GM21717 (cell line): ENCODE measurements at regions not wholly inside any gene's neighbourhood (a gene's known extent, or its start where the extent isn't known, plus 50 kb on each side); places are given as distances from the start of the nearest gene placed in this dataset.

Source experiments
- ATAC-seq: cut with Tn5 transposase; IDR thresholded peaks from one replicate; pipeline ENCODE4 v1.9.1; 2021; ENCODE audit warnings: mild to moderate bottlenecking, moderate library complexity; ENCODE audit not compliant: unreplicated experiment

DNA sequence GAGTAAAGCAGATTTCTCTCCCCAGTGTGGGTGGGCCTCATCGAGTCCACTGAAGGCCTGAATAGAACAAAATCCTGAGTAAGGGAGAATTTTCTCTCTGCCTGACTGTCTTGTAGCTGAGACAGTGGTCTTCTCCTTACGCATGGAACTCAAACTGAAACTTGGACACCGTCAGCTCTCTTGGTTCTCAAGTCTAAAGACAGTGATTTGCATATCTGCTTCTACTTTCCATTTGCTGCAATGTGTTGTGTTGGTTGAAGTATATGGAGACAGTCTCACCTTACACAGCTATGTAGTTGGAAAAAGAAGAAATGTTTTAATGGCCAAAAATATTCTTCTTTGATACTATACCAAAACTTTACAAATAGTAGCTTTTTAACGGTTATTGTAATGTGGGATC, 160.2 kb upstream of the LMNTD1 start:
- ATAC-seq, result peak; percentile 99

DNA sequence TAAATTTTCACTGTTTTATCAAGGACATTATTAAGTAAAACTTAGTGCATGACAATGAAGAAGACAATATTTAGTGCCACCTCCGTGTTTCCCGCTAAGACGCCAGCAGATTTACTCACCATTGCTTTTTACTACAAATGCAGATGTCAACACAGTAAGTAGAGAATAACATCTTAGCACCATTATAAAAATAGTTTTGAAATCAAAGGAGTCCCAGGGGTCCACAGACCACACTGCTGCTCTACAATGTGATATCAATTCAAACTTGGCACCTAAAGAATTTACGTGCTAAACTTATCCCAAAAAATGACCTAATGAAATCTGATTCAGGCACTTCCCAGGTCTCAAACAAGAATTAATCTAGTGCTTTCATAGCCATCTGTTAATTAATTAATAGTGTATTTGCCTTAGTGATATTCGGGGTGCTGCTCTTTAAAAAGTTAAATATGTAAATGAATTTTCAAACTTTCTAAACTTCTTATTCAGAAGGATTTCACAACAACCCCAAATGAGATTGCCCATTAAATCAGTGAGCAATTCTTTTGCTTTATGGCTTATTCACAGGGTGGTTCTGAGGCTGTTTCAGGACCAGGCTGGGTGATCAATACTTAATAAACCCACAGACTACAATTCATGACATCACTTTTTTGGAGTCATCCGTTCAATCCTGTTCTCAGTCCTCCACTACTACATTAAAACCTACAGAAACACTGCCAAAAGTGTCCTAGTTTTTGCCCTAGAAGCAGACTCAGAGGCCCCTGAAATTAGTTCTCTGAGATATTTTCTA, 161.3 kb upstream of the LMNTD1 start:
- ATAC-seq, result no peak

DNA sequence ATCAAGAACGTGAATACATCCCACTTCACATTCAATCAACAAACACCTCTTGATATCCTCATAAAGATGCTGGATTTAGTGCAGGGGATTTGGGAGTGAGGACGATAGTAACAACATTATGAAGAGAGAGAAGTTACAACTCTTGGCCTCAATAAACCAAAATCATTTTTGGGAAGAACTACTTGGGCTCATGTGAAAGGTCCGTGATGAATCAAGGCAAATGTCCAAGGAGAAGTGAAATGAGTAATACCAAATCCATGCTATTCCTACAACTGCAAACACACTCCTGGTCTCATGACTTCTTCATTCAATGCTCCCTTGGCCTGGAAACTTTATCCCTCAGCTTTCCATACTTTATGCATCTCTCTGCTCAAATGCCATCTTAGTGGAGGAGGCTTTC, 162.0 kb upstream of the LMNTD1 start:
- ATAC-seq, result no peak

DNA sequence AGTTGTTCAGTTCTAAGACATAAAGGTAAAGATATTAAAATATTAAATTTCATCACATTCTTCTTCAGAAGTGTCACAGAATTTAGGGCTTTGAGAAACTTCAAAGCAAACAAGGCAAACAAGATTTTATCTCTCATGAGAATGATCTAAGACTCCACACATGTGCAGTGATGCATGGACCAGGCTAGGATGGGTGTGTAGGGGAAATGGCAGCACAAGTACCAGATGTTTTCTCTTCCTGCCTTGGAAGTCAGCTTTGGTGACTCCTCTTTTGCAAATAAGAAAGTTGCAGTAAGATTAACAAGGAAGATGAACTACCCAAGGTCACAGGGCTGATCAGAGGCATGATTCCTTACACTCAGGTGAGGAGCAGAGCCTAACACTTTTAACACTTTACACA, 163.8 kb upstream of the LMNTD1 start:
- ATAC-seq, result no peak

DNA sequence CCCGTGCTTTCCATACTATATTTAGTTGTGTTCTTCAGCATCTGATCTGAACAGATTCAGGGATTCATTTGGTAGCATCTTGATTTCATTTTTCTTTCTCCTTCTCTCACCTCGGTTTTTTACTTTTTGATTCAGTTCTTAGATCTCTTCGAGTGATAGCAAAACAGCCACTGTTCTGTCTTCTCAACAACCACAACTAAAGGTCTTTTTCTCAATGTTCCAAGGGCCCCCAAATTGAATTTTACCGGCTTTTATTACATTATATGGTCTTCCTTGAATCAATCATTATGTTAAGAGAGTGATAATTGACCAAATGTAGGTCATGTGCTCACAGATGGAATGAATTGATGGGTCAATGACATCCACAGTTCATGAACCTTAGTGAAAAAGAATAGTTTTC, 164.5 kb upstream of the LMNTD1 start:
- no peak for ATAC-seq

DNA sequence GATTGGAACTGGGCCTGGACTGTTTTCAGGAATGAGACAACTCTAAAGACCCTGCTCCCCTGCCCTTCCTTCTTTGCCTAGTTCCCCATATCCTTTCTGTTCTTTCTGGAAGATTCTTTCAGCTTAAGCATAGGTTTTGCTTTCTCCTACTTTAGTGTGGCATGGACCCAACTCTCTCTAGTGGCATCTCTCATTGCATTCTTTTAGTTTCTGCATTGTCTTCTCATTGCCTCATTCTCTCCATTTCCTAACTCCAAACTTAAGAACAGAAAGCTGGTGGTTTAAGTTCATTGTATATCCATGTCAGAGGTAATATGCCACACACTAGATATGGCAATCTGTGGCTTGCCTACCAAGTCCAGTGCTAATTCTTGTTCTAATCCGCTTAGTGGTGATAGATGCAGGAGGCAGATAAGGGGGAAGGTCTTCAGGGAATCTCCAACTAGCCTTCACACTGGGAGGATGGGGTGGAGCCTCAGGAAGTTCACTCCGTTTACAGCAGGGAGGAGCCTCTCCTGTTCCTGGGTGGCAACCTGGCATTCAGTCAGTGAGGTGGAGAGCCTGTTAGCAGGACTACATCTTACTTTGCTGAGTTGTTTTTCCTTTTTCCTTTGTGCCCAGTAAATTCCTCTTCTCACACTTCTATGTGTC, 165.1 kb upstream of the LMNTD1 start:
- no peak for ATAC-seq

DNA sequence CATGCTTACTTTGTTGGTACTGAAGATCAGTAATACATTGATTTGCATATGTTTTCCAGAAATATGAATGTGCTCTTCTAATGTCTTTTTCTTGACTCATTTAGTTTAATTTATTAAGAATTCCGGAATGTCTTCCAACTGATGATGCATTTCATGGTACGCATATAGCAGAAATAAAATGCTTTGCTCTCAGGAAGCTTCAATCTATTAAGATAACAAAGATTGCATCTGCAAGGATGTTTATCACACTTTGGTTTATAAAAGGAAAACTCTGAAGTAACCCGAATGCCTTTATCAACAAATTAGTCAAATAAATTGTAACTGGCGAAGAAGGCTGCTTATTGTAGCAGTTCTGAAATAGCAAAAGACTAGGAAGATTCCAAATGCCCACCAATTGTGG, 166.4 kb upstream of the LMNTD1 start:
- ATAC-seq, result no peak

DNA sequence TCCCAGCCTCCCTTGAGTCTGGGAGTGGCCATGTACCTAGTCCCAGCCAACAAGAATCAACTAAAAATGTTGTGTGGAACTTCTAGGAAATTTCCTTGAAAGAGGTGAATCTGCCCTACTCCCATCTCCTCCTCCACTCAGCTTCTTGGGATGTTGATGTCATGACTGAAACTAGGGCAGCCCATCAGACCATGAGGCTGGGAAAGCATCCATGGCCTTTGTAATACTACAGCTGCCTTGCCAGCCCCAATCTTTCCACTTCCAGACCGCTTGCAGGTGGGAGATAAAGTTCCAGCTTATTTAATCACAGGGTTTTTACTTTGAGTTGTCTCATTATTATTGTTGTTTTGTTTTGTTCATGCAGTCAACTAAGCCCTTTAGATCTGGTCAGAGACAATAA, 170.3 kb upstream of the LMNTD1 start:
- no peak for ATAC-seq

DNA sequence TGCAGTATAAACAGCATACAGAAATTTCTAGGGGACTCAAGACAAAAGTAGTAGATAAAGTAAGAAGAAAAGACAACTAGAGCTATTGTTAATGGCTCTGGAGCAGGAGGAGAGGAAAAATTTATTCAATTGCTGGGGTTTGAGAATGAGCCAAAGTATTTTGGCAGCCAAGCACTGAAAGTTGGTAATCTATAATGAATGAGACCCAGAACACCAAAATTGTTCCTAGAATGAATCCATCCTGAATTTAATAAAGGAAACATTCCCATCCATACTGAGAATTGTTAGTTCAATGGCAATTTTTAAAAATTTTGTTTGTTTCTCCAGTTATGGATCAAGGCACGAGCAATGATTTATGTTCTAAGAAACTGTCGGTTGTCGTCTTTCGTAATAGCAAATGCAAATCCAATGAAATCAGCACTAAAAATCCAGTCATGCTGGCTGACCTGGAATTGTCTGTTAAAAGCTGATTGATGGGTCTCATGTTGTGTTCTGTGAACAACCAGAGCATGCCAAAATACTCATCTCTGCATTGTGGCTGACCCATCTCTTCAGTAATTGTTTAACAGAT, 170.9 kb upstream of the LMNTD1 start:
- ATAC-seq, result no peak

DNA sequence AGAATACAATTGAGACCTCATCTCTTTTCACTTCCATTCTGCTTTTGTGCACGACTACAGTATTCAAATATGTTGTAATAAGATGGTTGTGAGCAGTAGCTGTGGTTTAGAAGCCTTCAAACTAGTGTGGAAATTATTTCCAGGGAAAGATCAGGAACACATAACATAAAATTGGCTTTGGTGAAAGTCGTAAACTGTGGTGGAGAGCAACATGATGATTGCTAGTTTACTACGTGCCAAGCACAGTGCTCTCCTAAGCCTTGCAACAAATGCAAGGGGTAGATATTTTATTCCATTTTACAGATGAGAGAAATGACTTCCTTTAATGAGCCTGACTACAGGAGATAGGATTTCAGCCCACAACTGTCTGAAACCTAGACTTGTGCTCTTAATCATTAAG, 172.4 kb upstream of the LMNTD1 start:
- no peak for ATAC-seq

DNA sequence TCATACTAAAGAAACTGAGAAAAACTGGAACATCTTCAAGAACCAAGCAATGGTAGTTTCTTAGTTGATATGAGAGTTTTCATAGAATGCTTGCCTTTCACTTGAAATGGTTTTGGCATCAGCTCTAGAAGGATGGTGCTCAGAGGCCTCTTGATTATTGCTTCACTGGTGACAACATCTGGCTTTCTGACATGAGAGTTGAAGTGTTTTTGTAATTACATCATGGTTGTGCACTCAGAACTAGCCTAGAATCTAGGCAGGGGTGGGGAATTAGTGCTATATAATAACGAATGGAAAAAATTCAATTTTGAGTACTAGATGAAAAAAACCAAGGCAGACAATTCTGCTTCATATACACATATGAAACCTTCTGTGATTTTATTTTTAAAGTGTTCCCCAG, 172.8 kb upstream of the LMNTD1 start:
- ATAC-seq, result no peak

DNA sequence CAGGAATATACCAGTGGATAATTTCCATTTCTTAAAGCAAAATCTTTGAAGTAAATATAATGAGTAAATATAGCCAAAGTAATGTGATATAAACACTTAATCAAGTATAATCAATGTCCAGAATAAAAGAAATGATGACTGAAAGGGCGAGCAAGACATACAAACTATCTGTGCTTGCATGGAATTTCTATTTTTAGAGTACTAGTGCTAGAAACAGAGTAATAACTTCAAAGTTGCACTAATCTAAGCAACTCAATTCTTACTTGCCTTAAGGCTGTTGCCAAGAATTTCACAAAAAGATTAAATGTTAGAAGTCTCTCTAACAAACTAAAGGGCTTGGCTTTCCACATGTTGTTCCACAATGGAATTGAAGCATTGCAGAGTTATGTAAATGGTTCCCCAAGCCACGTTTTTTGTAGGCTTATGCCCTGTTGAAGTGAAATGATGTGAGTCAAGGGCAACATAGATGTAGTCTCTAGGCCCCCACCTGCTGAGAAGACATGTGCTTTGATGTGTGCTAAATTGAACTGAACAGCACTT, 175.0 kb upstream of the LMNTD1 start:
- ATAC-seq, result no peak

DNA sequence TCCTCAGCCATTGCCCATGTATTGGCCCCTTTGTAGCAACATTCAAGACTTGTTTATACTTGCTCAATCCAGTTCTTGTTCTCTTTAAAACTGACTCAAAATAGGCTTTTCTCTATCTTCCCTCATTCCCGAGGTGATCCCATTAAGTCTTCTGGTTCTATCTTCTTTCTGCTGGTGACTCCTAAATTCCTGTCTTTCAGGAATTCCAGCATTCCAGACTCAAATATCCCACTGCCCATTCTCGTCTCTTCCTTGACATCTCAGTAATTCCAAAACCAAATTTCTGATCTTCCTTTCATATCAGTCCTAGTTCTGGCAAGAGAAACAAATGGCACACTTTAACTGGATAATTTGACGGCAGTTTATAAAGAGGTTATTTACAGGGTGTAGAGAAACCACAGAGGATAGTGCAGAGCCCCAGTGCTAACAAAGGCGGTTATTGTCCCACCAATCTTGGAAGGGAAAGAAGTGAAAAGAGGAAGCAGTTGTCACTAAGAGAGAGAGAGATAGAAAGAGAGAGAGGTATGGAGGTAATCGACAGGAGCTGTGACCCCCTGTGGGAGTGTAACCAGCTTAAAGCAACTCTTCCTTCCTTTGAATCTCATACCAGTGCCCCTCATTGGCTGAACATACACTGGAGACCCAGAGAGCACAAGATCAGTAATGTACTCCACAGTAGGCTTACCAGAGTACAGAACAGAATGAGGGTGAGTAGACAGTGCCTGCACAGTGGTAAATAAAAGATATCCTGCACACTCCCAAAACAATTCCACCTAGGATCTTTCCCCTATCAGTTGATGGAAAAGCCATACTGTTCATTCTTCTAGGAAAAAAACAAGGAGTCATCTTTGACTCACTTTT, 177.6 kb upstream of the LMNTD1 start:
- no peak for ATAC-seq

DNA sequence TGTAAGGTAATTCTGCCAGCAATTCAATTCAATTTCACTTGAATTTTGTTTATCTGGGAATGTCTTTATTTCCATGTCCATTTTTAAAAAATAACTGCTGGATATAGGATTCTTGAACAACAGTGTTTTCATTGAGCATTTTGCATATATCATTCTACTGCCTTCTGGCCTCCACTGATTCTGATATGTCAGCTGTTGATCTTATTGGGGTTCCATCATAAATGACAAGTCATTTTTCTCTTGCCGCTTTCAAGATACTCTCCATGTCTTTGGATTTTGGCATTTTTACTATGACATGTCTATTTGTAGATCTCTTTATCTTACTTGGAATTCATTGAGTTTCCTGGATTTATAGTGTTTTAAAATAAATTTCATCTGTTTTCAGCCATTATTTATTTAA, 180.5 kb upstream of the LMNTD1 start:
- no peak for ATAC-seq

DNA sequence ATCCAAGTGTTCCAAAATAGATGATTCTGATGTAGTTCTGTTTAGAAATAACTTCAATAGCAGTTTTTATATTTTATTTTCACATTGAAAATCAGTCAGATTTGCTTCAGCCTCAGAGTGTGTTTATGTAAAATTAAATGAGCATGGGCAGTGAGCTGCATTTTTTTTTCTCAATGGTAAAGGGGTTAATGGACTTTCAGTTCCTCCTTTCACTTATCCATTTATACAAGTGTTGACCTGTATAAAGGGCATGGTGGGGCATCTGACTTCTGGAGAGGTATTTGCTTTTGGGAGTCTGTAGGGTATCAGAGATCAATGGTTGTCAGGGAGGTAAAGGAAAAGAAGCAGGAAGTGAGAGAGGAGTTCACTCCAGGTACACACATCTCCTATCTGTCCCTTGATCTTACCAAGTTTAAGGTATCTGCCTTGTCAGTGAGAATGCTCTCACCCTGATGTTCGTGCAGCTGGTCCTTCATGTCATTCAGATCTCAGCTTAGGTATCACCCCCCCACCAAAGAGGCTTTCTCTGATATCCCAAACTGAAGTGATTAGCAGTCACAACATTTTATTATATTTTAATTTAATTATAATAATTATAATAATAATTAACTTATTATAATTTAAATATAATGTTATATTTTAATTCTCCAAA, 181.6 kb upstream of the LMNTD1 start:
- no peak for ATAC-seq

DNA sequence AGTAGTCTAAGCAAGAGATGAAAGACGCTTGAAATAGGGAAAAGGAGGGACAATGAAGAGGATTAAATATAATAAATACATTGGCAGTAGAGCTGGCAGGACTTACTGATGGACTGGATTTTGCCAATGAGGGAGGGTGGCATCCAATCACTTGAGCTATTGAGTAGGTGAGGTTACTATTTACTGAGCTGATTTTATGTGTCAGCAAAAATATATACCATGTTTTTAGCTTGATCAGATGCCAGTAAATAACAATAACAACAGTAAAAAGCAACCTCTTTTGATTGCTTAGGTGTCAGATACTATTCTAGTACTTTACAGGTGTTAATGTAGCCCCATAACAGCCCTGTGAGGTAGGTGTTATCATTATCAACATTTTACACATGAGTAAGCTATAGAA, 187.5 kb upstream of the LMNTD1 start:
- ATAC-seq, result no peak

DNA sequence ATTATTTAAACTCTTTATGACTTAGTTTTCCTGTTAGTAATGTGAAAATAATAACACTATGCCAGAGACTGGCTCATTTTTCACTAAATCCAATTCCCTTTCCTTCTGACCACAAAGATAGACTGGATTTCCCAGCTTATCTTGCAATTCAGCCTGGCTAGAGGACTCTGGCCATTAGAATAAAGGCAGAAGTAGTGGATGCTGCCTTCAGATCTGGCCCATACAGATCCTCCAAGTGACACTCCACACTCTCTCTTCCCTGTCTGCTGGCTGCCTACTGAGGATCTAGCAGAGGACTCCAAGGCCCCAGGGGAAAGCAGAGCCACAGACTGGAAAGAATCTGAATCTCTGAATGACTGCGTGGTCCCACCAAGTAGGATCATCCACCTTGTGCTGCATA, 188.8 kb upstream of the LMNTD1 start:
- no peak for ATAC-seq

DNA sequence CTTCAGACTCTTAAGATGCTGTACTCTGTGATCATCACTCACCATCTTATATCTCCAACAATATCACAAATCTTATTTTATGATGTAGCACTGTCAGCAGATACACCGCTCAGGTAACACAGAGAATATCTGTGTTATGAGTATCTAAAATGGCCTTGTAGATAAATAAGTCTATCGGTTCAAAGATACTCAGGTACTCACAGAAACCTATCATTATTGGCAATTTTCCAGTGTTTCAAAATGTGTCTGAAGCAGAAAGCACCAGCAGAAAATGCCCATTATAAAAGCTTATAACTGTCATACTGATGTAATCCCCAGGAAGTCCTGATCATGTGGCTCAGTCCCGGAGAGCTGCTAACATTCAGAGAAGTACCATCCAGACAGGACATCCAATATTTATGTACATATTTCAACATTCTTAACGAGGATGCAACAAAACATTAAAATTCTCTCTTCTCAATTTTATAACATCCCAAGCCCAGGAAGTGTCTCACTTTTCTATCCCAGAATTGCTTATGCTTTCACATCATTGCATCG, 190.7 kb upstream of the LMNTD1 start:
- ATAC-seq, result no peak

DNA sequence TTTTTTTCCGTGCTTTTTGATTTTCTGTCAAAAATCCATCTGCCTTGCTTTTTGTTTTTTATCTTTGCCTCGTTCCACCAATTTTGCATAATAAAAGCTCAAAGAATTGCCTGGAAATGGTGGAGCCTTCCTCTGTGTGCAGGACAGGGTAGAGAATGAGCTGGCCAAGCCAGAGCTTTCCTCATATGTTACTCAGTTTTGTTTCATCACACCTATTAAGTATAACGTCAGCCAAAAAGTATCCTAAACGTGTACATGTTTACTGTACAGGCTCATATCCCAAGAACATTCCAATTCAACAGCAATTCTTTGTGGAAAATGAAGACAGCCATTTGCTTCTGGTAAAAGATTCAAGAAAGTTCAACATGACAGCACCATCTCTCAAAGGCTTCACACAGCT, 191.2 kb upstream of the LMNTD1 start:
- no peak for ATAC-seq

DNA sequence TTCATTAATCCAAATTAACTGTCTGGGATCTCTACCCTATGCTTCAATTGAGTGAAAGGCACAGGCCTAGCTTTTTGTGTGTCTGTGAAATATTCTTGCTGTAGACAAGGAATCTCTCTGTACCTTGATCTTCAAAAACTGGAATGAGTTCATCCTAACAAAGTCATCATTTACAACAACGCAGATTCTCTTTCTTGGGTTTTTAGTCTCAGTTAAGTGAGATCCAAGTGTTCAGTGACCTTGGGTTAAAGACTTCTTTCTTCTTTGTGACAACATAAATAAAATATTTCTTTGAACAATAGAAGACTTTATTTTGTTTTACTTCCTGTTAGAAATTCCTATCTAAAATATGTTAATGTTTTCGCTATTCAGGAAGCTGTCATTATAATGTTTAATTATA, 192.2 kb upstream of the LMNTD1 start:
- ATAC-seq, result no peak
